NCI-H748 treated with DMSO at 0.1 percent for 48 hours (cell line): ENCODE measurements at regions not wholly inside any gene's neighbourhood (a gene's known extent, or its start where the extent isn't known, plus 50 kb on each side); places are given as distances from the start of the nearest gene placed in this dataset.

ENCODE experiments used
- DNase-seq: peaks from one replicate; lab custom pipeline; 2025; lab: John Stamatoyannopoulos, UW

- DNase-seq = no peak
These were observed 186.5 kb upstream of the LHX5 start for GRCh38 chr12:113658006-113658655.

- no peak for DNase-seq
These were observed 184.2 kb upstream of the LHX5 start for GRCh38 chr12:113655919-113656318.

- DNase-seq = no peak
These were observed 183.8 kb upstream of the LHX5 start for GRCh38 chr12:113655479-113655878.

GRCh38 chr12:113651662-113652061, 180.0 kb upstream of the LHX5 start:
- no peak for DNase-seq

- DNase-seq = no peak
These were observed 178.8 kb upstream of the LHX5 start for GRCh38 chr12:113650476-113650875.

- no peak for DNase-seq
These were observed 177.7 kb upstream of the LHX5 start for GRCh38 chr12:113649256-113649830.

GRCh38 chr12:113647048-113647447, 175.4 kb upstream of the LHX5 start:
- no peak for DNase-seq

DNA sequence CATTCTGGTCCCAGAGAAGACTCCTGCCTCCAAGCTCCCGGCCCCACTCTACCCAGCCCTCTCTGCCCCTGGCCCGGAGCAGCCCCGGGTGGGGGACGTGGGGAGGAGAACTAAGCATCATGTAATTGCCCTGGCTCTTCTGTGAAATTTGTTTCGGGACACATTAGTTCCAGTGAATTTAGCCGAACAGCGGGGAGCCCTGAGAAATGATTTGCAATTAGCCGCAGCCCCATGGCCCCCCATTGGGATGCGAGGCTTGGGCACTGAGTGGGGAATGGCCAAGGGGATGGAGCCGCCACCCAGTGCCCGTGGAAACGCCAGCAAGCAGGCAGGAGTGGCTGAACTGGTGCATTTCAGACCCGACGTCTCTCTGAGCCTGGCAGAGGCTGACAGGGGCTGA, 173.9 kb upstream of the LHX5 start:
- DNase-seq = no peak

DNA sequence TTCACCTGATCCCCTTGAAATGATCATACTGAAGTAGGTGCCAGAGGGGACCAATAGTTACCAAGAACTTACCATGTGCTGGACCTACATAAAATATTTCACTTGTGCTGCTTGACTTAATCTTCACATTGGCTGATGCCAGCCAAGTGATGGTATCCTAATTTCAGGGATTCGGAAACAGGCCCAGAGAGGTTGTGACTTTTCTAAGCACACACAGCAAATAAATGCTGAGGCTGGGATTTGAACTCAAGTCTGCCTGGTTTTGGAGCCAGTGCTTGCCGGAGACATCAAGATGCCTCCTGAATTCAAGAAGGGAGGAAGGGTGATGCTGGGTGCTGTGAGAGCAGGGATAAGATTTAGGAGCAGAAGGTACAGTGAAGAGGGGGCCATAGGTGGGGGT, 173.5 kb upstream of the LHX5 start:
- DNase-seq = no peak

DNA sequence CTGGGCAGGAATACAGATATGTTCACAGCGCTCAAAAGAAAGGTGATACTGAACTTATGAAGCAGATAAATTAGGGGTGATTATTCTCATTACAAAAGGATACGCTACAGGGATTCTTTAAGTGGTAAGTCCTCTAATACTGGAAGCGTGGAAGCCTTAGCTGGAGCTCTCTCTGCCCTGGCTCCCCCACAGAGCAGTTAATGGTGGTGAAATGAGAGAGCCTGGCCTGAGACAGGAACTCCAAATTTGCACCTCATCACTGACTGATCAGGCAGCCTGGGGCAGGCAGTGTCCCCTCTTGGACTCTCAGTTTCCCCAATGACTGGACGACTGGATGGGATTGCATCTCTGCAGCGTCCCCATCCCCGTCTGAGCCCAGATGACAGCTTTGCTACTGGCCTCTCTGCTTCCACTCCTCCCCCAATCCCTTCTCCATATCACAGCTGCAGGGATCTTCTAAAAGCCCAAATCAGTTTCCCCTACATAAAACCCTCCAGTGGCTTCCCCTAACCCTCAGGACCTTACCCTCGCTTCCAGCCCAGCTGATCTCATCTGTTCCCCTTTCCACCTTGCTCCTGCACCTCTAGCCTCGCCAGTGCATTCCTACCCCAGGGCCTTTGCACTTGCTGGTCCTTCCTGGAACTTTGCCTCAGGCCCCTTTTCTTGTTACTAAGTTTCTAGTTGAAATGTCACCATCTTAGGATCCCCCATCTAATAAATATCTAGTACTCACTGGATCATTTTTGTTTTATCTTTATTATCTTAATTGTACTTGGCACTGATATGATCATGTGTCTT, 171.7 kb upstream of the LHX5 start:
- DNase-seq = no peak

- DNase-seq = no peak
These were observed 171.0 kb upstream of the LHX5 start for GRCh38 chr12:113642672-113643071.

GRCh38 chr12:113642216-113642615, 170.5 kb upstream of the LHX5 start:
- DNase-seq = no peak

DNA sequence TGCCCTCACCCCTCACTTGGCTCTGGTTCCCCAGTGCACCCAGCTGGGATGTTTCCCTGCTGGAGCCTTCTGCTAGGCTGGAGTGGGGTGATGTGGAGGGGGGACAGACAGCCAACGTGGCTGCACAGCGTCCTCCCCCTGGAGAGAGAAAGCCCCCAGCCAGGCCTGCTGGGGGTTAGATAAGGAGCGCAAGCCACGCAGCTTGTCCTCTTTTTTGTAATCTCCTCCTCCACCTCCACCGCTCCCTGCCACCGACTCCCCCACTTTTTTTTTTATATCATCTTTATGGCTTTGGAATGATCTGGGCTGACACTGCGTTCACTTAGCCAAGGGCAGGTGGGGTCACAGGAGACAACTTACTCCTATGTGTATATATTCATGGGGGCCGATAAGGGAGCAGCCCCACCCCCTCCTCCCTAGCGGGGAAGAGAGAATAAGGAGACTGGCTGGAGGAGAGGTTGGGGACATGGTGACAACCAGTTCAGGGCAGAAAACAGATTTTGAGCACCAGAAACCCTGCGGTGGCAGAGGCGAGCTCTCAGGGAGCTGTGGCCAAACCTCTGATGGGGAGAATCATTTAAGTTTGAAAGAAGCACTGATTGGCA, 169.9 kb upstream of the LHX5 start:
- DNase-seq = no peak

- no peak for DNase-seq
These were observed 169.2 kb upstream of the LHX5 start for GRCh38 chr12:113640837-113641236.

- DNase-seq = no peak
These were observed 167.8 kb upstream of the LHX5 start for GRCh38 chr12:113639474-113639873.

DNA sequence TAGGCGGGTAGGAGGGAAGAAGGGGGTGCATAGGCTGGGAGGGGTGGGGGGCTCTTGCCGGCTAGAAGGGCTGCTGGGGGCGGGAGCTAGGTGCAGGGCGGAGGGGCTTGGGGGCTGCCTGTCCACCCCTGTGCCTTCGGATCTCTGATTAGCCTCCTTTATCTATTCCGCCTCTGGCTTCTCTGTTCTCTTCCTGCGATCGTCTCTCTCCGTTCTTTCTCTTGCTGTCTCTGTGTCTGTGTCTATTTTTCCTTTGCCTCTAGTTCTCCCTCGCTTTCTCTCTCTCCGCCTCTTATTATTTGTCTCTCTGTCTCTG, 166.7 kb upstream of the LHX5 start:
- no peak for DNase-seq

DNA sequence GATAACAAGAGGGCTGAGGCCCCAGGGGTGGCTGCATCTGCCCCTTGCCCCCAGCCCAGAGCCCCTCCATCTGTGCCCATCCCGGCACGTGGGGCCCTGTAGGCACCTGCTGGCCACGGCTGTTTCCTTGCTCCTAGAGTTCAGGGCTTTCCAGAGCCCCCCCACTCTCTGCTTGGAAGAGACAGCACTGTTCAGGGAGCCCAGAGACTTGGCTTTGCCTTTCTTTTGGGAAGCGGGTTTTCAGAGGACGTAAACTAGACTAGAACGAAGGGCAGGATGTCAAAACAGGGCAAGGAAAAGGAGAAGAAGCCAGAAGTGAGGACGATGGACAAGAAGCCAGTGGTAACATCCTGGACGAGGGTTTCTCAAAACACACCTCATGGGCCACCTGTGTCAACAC, 163.3 kb upstream of the LHX5 start:
- no peak for DNase-seq

GRCh38 chr12:113634474-113634873, 162.8 kb upstream of the LHX5 start:
- no peak for DNase-seq

GRCh38 chr12:113633678-113634332, 162.1 kb upstream of the LHX5 start:
- no peak for DNase-seq

- no peak for DNase-seq
These were observed 159.0 kb upstream of the LHX5 start for GRCh38 chr12:113630625-113631024.

- DNase-seq = no peak
These were observed 153.8 kb upstream of the LHX5 start for GRCh38 chr12:113625499-113625898.

GRCh38 chr12:113622410-113622809, 150.7 kb upstream of the LHX5 start:
- DNase-seq = no peak
